SK-N-SH (cell line): ENCODE measurements at regions not wholly inside any gene's neighbourhood (a gene's known extent, or its start where the extent isn't known, plus 50 kb on each side); places are given as distances from the start of the nearest gene placed in this dataset.

Source experiments
- EP300 ChIP-seq, 2 experiments: IDR thresholded peaks; 2 replicates each; pipeline versions ENCODE4 v1.4.0 to v1.6.1; 2012; ENCODE audit warnings: borderline replicate concordance in 1 of 2, low read depth in 1 of 2, low read length in 1 of 2
- GABPA ChIP-seq: IDR thresholded peaks from 2 replicates; pipeline ENCODE4 v1.4.0; 2012; ENCODE audit warnings: low read depth, mild to moderate bottlenecking
- JUND ChIP-seq: IDR thresholded peaks from 2 replicates; pipeline ENCODE4 v1.4.0; 2012
- MXI1 ChIP-seq: IDR thresholded peaks from 2 replicates; pipeline ENCODE4 v1.6.1; 2012; ENCODE audit warnings: mild to moderate bottlenecking, low read depth, low read length, improper control_type of control experiment
- NFIC ChIP-seq: IDR thresholded peaks from 2 replicates; pipeline ENCODE4 v1.4.0; 2012; ENCODE audit warnings: borderline replicate concordance
- POLR2AphosphoS5 ChIP-seq: IDR thresholded peaks from 2 replicates; pipeline ENCODE4 v1.6.1; 2012; ENCODE audit warnings: low read depth, low read length
- RFX5 ChIP-seq: IDR thresholded peaks from 2 replicates; pipeline ENCODE4 v1.6.1; 2012; ENCODE audit warnings: mild to moderate bottlenecking, improper control_type of control experiment, low read length
- SIN3A ChIP-seq: IDR thresholded peaks from 2 replicates; pipeline ENCODE4 v1.6.1; 2012; ENCODE audit warnings: low read depth, mild to moderate bottlenecking, low read length, moderate library complexity, borderline replicate concordance
- SMC3 ChIP-seq: IDR thresholded peaks from 2 replicates; pipeline ENCODE4 v1.6.1; 2012; ENCODE audit warnings: low read depth, low read length, improper control_type of control experiment
- TF ChIP-seq, protein P1 (sequence below): fragments of 200-600 bp; sonication (generic); IDR thresholded peaks from 2 replicates; pipeline ENCODE4 v1.6.1; 2017; ENCODE audit warnings: antibody characterized with exemption, mild to moderate bottlenecking, moderate library complexity
- TF ChIP-seq, protein P2 (sequence below): fragments of 150-350 bp; IDR thresholded peaks from 2 replicates; pipeline ENCODE4 v1.6.1; 2017; ENCODE audit warnings: antibody characterized with exemption, low read length, low read depth, borderline replicate concordance
- TF ChIP-seq, protein P3 (sequence below): IDR thresholded peaks from 2 replicates; pipeline ENCODE4; 2012

DNA sequence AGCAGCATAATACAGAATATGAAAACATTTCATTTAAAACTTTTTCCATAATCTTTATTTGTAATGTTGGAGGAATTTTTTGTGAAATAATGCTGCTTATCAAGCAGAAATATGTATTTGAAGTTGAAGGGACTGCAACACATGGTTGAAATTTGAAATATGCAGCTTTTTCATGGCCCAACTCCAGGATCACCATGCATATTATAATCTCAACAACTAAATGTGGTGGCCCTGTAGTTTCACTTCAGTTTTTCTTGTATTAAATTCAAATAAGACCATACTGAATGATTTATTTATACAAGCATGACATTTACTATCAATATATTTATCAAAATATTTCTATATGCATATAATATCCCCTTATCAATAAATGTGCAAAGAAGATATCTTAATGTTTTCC lies 157.7 kb upstream of the LHX8 start:
- TF ChIP-seq GABPA = no peak
- TF ChIP-seq, protein P1, sequence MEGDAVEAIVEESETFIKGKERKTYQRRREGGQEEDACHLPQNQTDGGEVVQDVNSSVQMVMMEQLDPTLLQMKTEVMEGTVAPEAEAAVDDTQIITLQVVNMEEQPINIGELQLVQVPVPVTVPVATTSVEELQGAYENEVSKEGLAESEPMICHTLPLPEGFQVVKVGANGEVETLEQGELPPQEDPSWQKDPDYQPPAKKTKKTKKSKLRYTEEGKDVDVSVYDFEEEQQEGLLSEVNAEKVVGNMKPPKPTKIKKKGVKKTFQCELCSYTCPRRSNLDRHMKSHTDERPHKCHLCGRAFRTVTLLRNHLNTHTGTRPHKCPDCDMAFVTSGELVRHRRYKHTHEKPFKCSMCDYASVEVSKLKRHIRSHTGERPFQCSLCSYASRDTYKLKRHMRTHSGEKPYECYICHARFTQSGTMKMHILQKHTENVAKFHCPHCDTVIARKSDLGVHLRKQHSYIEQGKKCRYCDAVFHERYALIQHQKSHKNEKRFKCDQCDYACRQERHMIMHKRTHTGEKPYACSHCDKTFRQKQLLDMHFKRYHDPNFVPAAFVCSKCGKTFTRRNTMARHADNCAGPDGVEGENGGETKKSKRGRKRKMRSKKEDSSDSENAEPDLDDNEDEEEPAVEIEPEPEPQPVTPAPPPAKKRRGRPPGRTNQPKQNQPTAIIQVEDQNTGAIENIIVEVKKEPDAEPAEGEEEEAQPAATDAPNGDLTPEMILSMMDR = no peak
- no peak for TF ChIP-seq EP300 (IDR thresholded peaks at IDR 0.05; ENCODE audit: borderline replicate concordance in 1 of 2, low read depth in 1 of 2, low read length in 1 of 2)
- TF ChIP-seq POLR2AphosphoS5 = no peak
- TF ChIP-seq, protein P2, sequence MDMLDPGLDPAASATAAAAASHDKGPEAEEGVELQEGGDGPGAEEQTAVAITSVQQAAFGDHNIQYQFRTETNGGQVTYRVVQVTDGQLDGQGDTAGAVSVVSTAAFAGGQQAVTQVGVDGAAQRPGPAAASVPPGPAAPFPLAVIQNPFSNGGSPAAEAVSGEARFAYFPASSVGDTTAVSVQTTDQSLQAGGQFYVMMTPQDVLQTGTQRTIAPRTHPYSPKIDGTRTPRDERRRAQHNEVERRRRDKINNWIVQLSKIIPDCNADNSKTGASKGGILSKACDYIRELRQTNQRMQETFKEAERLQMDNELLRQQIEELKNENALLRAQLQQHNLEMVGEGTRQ = no peak
- TF ChIP-seq NFIC = no peak
- TF ChIP-seq MXI1 = no peak
- no peak for TF ChIP-seq JUND
- TF ChIP-seq, protein P3, sequence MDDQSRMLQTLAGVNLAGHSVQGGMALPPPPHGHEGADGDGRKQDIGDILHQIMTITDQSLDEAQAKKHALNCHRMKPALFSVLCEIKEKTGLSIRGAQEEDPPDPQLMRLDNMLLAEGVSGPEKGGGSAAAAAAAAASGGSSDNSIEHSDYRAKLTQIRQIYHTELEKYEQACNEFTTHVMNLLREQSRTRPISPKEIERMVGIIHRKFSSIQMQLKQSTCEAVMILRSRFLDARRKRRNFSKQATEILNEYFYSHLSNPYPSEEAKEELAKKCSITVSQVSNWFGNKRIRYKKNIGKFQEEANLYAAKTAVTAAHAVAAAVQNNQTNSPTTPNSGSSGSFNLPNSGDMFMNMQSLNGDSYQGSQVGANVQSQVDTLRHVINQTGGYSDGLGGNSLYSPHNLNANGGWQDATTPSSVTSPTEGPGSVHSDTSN = no peak
- no peak for TF ChIP-seq SMC3
- TF ChIP-seq SIN3A = no peak
- TF ChIP-seq RFX5 = no peak
